B cell (primary cell): ENCODE measurements at regions not wholly inside any gene's neighbourhood (a gene's known extent, or its start where the extent isn't known, plus 50 kb on each side); places are given as distances from the start of the nearest gene placed in this dataset.

Source experiments
- EZH2 ChIP-seq: IDR thresholded peaks from 2 replicates; pipeline ENCODE4 v1.6.1; 2012; ENCODE audit warnings: borderline replicate concordance, low read depth, mild to moderate bottlenecking, moderate library complexity, low read length; ENCODE audit not compliant: insufficient read depth, poor library complexity, severe bottlenecking
- TF ChIP-seq, protein P1 (sequence below): fragments of 200-600 bp; IDR thresholded peaks from one replicate; pipeline ENCODE4 v1.8.0; 2022; ENCODE audit warnings: antibody characterized with exemption, mild to moderate bottlenecking

DNA sequence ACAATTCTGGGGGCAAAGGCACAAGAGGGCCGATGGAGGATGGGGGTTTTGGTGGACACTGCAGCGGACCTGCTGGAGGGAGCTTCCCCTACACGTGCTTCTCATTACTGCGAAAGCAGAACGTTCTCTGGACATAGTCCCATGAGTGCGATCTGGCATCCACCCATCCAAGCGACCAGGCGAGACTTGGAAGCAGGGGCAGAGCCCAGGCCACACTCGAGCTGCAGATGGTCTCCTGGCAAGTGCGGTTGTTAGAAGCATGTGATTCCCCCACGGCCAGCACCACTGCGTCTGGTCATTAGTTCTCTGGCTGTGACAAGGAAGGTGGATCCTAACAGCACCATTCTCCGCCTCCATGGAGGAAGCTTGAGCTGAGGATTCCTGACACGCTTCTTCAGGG is 118.4 kb upstream of the TCERG1L start:
- TF ChIP-seq, protein P1, sequence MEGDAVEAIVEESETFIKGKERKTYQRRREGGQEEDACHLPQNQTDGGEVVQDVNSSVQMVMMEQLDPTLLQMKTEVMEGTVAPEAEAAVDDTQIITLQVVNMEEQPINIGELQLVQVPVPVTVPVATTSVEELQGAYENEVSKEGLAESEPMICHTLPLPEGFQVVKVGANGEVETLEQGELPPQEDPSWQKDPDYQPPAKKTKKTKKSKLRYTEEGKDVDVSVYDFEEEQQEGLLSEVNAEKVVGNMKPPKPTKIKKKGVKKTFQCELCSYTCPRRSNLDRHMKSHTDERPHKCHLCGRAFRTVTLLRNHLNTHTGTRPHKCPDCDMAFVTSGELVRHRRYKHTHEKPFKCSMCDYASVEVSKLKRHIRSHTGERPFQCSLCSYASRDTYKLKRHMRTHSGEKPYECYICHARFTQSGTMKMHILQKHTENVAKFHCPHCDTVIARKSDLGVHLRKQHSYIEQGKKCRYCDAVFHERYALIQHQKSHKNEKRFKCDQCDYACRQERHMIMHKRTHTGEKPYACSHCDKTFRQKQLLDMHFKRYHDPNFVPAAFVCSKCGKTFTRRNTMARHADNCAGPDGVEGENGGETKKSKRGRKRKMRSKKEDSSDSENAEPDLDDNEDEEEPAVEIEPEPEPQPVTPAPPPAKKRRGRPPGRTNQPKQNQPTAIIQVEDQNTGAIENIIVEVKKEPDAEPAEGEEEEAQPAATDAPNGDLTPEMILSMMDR = no peak
- TF ChIP-seq EZH2 = no peak
